HG02973 (cell line): ENCODE measurements at regions not wholly inside any gene's neighbourhood (a gene's known extent, or its start where the extent isn't known, plus 50 kb on each side); places are given as distances from the start of the nearest gene placed in this dataset.
"Not testable (repeated sequence)": the region's sequence is repeated elsewhere in the genome, so short reads cannot be mapped to it uniquely, and the experiment has no call there.

Source experiments
- ATAC-seq: cut with Tn5 transposase; IDR thresholded peaks from one replicate; pipeline ENCODE4 v1.9.1; 2021; ENCODE audit warnings: moderate library complexity; ENCODE audit not compliant: unreplicated experiment

GRCh38 chr9:15047028-15047551 is 136.9 kb upstream of the FREM1 start:
- no peak for ATAC-seq

GRCh38 chr9:15033316-15033715 is 123.1 kb upstream of the FREM1 start:
- ATAC-seq = no peak

GRCh38 chr9:15032860-15033259 is 122.6 kb upstream of the FREM1 start:
- no peak for ATAC-seq

GRCh38 chr9:15021146-15021545 is 110.9 kb upstream of the FREM1 start:
- no peak for ATAC-seq

- no peak for ATAC-seq
These were observed 107.9 kb upstream of the FREM1 start for GRCh38 chr9:15018096-15018637.

GRCh38 chr9:15010581-15010980 is 100.4 kb upstream of the FREM1 start:
- ATAC-seq = no peak

- no peak for ATAC-seq
These were observed 97.5 kb upstream of the FREM1 start for GRCh38 chr9:15007698-15008097.

GRCh38 chr9:14994738-14995137 is 84.5 kb upstream of the FREM1 start:
- ATAC-seq = no peak

GRCh38 chr9:14993901-14994554 is 83.8 kb upstream of the FREM1 start:
- no peak for ATAC-seq

GRCh38 chr9:14993061-14993800 is 83.0 kb upstream of the FREM1 start:
- peak; percentile 56 for ATAC-seq

- no peak for ATAC-seq
These were observed 82.3 kb upstream of the FREM1 start for GRCh38 chr9:14992516-14992915.

GRCh38 chr9:14992081-14992480 is 81.9 kb upstream of the FREM1 start:
- ATAC-seq = no peak

GRCh38 chr9:14990647-14991046 is 80.4 kb upstream of the FREM1 start:
- ATAC-seq = not testable (repeated sequence)

GRCh38 chr9:14989811-14990210 is 79.6 kb upstream of the FREM1 start:
- no peak for ATAC-seq

GRCh38 chr9:14989336-14989735 is 79.1 kb upstream of the FREM1 start:
- not testable (repeated sequence) for ATAC-seq

GRCh38 chr9:14987858-14988257 is 77.6 kb upstream of the FREM1 start:
- ATAC-seq = no peak

- no peak for ATAC-seq
These were observed 75.2 kb upstream of the FREM1 start for GRCh38 chr9:14985419-14985818.

- no peak for ATAC-seq
These were observed 73.4 kb upstream of the FREM1 start for GRCh38 chr9:14983599-14983998.

- ATAC-seq = no peak
These were observed 71.2 kb upstream of the FREM1 start for GRCh38 chr9:14981291-14981950.

GRCh38 chr9:14978022-14979000 is 68.1 kb upstream of the FREM1 start:
- ATAC-seq = no peak
